HG03457 (cell line): ENCODE measurements at regions not wholly inside any gene's neighbourhood (a gene's known extent, or its start where the extent isn't known, plus 50 kb on each side); places are given as distances from the start of the nearest gene placed in this dataset.
A peak's percentile ranks its signal among the peaks of the same experiment; 100 is the strongest.
"Not testable (repeated sequence)": the region's sequence is repeated elsewhere in the genome, so short reads cannot be mapped to it uniquely, and the experiment has no call there.

Source experiments
- ATAC-seq: cut with Tn5 transposase; IDR thresholded peaks from one replicate; pipeline ENCODE4 v1.9.1; 2021; ENCODE audit warnings: moderate number of reproducible peaks; ENCODE audit not compliant: unreplicated experiment

GRCh38 chr2:39837856-39838453, 58.9 kb upstream of the THUMPD2 start:
- ATAC-seq: peak; percentile 89

- ATAC-seq: no peak
Observed at GRCh38 chr2:39836638-39837037, 57.6 kb upstream of the THUMPD2 start.

GRCh38 chr2:39834426-39834825, 55.4 kb upstream of the THUMPD2 start:
- ATAC-seq: no peak

GRCh38 chr2:39830610-39831009, 51.6 kb upstream of the THUMPD2 start:
- ATAC-seq: not testable (repeated sequence)
